HG02970 (cell line): ENCODE measurements at regions not wholly inside any gene's neighbourhood (a gene's known extent, or its start where the extent isn't known, plus 50 kb on each side); places are given as distances from the start of the nearest gene placed in this dataset.
"Not testable (repeated sequence)": the region's sequence is repeated elsewhere in the genome, so short reads cannot be mapped to it uniquely, and the experiment has no call there.

Source experiments
- ATAC-seq: cut with Tn5 transposase; IDR thresholded peaks from one replicate; pipeline ENCODE4 v1.9.1; 2021; ENCODE audit warnings: mild to moderate bottlenecking, moderate library complexity, moderate number of reproducible peaks; ENCODE audit not compliant: unreplicated experiment, low FRiP score

DNA sequence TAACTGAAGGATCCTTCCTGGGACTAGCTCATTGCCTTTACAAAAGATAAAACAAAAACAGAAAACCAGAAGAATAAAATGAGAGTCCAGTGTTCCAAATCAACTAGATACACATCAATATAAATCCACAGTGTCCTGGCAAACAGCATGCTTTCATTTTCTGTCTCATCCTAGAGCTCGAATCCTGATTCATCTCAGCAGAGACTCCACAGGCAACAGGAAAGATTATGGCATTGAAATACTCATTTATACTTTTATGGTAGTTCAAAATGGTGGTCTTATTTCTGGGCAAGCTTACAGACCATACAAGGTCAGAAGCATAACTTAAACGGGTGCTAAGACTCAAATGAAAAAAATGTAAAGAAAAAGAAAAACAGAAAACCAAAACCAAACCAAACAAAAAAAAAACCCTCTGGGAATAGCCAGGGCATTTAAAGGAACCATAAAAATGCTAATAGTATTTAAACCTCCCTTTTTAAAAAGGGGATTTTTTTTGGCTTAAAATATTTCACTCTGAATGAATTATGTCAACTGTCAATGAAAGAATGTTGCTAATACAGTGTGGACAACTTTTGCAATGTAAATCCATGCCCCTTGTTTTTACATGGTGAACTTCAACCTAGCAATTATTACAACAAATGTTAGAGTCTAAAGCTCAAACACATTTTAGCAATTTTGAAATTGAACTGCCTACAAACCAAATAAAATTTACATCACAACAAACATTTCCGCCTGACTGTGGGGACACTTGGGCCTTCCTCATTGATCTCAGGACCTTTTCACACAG, 57.9 kb downstream of the GPR101 start:
- ATAC-seq = no peak

DNA sequence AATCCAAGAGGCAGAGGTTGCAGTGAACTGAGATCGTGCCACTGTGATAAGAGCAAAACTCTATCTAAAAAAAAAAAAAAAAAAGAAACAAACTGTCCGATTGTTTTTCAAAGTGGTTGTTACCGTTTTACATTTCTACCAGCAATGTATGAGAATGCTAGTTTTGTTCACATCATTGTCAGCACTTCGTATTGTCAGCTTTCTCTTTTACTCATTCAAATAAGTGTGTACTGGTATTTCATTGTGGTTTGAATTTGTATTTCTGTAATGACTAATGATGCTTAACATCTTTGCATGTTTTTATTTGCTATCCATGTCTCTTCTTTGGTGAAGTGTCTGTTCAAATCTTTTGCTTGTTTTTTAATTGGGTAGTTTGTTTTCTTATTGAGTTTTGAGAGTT, 65.8 kb downstream of the GPR101 start:
- no peak for ATAC-seq

DNA sequence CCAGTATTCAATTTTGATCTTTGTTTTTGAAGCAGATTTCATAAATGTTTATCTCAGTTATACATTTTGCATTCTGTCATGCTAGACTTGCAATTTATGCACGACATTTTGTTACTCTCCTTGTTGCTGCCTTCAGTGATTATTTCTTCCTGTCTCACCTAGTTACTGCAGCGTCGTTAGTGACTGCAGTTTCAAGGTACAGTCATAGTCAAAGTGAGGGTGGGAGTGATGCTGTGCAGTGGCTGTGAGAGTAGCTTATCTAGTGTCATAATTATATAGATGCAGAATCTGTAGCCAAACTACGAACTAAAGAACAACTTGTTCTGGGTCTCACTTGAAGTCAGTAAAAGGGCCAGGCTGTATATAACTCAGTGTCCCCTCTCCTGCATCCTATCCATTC, 69.8 kb downstream of the GPR101 start:
- ATAC-seq = no peak

DNA sequence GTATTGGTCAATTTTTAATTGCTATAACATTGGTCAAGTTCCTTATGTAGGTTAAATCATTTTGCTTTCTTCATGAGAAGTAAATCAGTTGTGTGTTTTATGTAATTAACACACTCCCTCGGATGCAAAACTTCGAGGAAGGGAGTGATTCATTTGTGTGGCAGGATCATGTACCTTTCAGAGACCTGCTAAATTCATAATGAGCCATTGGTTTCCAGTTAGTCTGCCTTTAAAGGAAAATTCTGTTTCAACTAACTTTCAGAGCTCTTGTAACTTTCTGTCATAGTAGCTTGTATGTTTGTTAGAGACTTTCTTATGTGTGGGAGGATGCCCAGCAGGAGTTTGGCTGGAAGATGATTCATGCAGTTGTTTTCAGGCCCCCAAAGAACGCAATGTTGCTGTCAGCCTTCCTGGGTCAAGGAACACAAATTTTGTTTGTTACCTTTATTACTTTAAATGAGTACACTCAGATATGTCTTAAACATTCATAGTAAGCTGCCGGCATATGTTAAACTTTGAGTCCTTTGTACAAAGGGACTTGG, 72.1 kb downstream of the GPR101 start:
- no peak for ATAC-seq

DNA sequence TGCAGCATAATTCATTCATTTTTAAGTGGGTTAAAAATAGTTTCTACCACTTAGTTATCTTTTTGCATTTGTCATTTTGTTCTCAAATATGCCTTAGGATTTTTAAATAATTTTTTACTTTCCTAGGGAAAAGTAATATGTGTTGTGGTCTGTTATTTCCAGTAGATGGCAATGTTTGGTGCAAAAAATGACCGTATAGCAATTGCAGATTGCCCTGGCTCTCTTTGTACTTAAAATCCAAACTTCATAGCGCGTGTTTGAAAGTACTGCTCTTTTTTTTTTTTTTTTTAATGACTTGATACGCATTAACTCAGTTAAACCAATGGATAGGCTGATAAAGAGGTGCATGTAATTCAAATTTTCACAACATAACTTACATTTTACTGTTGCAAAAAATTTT, 74.4 kb upstream of the RBMX start:
- no peak for ATAC-seq

DNA sequence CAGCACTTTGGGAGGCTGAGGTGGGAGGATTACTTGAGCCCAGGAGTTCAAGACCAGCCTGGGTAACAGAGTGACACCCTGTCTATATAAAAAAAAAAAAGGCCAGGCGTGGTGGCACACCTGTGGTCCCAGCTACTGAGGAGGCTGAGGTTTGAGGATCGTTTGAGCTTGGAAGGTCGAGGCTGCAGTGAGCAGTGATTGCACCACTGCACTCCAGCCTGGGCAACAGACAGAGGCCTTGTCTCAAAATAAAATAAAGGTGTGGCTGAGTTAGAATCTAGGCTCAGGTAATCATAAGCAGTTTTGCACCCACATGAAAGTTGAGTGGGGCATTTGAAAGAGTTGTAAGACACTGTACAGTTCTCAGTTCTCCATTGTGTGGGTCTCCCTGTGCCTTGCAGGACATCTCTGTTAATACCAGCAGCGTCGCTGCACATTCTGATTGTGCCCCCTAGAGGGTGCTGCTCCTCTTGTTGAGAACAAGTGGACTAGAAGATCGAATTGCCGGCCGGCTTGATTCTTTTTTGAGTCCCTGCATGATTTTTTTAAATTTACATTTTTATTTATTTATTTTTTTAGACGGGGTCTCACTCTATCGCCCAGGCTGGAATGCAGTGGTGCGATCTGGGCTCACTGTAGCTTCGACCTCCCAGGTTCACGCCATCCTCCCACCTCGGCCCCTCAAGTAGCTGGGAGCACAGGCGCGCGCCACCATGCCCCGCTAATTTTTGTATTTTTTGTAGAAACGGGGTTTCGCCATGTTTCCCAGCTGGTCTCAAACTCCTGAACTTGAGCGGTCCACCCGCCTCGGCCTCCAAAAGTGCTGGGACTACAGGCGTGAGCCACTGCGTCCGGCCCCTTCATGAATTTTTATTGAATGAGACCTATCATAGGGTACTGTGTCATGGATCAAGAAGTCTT, 73.6 kb upstream of the RBMX start:
- peak; percentile 91 for ATAC-seq

DNA sequence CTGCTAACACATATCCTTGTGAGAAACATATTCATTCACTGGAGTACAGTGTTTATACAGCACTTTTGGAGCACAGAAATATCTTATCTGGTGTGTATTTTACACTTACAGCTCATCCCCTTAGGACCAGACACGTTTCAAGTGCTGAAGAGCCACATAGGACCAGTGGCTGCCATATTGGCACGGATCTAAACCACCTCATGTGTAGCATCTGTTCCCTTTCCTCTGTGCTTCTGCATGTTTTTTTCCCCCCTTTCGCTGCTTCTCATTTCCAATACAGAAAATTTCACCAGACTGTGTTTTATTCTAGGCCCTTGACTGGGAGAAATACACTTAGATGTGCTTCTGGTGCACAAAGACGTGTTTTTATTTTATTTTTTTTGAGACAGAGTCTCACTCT, 69.7 kb upstream of the RBMX start:
- ATAC-seq = no peak

DNA sequence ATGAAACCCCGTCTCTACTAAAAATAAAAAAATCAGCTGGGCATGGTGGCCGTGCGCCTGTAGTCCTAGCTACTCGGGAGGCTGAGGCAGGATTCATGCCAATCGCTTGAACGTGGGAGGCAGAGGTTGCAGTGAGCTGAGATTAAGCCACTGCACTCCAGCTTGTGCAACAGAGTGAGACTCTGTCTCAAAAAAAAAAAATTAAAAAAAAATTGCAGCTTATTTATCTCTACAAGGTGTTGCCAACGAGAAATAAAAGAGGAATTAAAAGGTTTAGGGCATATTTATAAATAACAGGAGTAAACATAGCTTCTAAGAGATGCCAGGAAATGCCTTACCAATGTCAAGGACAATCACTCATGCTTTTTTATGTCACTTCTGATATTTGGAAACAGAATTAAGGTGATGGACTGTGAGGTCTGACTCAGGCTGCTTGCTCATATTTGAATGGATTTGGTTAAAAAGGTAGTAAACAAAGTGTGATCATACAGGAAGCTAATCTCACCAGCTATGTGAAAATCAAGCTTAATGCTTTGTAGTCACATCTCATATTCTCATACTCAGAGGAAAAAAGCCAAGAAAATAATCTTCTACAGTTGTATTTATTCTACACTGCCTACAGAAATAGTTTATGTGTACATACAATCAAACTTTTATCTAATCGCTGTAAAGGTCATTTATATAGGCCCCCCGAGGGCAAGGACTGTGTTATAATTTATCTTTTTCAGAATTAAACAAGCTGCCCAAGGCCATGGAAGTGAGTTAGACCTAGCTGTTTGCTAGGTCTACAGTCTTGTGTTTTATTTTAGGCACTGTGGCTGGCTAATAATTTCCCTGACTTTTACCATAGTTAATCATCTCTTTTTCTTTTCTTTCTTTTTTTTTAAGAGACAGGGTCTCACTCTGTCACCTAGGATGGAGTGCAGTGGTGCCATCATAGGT, 61.1 kb upstream of the RBMX start:
- ATAC-seq = no peak

DNA sequence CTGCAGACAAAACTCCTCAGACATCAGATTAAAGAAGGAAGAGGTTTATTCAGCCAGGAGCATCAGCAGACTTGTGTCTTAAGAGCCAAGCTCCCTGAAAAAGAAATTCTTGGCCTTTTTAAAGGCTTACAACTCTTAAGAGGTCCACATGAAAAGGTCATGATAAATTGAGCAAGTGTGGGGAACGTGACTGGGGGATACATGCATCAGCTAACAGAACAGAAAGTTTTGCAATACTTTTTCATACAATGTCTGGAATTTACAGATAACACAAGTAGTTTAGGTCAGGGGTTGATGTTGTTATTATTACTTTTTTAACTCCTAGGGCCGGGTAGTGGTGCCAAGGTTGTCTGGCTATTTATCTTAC, 55.6 kb upstream of the RBMX start:
- ATAC-seq = no peak

DNA sequence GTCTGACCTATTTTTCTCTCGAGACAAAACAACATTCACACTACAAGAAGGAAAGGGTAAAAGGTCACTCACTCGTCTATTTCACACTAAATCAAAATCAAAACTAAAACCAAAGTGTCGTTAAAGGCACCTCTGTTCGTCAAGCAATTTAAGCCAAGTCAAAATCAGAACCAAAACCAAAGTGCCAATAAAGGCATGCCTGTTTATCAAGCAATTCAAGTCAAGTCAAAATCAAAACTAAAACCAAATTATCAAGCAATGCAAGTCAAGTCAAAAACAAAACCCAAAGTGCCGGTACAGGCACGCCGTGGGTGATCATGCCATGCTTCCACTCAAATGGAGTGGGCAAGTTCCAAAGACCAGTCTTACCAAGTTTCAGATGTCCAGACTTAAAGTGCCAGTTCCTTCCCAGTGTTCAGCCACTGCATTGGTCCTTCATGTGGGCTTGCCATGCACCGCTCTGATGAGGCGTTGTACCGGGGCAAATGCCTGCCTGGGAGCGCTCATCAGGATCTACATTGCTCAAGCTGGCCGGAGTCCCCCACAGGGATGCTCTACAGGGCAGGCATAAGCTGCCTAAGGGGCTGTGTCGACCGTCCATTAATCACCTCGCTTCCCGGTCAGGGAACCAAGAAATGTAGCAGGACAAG, 55.1 kb upstream of the RBMX start:
- ATAC-seq = not testable (repeated sequence)

DNA sequence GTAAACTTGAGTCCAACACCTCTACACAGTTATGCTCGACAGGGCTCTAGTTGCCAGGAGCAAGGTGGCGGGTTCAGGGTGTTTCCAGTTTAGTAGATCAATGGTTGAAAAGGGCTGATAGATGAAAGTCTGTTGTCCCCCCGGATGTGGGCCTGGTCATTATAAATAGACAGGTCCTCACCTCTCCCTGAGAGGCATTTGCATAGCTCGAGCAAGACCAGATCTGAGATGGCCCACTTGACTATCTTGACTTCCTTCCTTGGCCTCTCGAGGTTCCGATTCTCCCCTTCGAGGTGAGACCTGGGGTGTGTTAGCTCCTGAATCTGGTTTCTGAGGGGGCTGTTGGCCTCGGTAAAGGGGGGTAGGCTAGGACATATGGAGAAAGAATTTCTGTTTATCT, 54.1 kb upstream of the RBMX start:
- not testable (repeated sequence) for ATAC-seq

DNA sequence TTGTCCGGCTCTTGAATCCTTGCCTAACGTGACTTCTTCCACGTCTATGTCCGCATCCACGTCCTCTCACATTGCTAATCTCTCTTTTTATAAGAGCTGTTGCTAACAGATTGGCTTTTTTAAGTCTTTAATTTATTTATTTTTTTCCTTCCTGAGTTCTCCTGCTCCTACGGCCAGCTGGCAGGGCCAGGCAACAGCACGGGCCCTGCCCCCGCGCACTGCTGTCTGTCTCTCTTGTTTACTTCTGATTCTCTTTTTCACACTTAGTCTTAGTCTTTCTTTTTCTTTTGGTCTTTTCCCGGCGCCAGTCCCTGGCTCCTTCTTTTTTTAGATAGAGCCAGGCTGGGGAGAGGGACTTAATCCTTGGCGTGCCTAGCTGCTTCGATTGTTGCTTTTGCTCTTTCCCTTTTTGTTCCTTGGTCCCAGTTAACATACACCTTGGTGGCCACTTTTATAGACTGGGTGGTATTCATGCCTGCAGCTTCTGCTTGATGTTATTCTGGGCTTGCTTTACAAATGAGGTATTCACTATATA, 53.2 kb upstream of the RBMX start:
- ATAC-seq = no peak

DNA sequence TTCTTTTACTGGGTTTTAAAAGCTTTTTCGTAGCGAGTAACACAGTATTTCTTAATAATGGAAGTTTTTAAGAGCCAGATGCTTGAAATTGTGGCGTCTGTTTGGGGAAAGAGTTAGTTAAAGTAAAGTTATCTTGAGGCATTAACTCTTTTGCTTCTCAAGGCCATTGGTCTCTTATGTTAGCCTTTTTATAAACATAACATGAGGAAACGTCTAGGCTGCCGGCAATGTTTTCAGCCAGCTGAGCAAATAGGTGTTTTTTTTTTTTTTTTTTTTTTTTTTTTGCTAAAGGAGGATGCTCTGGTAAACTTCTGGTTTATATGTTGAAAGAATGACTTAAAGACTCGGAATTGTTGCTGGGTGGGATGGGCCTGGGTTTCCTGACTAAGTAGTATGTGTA, 51.1 kb upstream of the RBMX start:
- ATAC-seq = no peak
